ENCODE measurements at regions not wholly inside any gene's neighbourhood (a gene's known extent, or its start where the extent isn't known, plus 50 kb on each side); places are given as distances from the start of the nearest gene placed in this dataset.
"Not testable (repeated sequence)": the region's sequence is repeated elsewhere in the genome, so short reads cannot be mapped to it uniquely, and the experiment has no call there.

DNA sequence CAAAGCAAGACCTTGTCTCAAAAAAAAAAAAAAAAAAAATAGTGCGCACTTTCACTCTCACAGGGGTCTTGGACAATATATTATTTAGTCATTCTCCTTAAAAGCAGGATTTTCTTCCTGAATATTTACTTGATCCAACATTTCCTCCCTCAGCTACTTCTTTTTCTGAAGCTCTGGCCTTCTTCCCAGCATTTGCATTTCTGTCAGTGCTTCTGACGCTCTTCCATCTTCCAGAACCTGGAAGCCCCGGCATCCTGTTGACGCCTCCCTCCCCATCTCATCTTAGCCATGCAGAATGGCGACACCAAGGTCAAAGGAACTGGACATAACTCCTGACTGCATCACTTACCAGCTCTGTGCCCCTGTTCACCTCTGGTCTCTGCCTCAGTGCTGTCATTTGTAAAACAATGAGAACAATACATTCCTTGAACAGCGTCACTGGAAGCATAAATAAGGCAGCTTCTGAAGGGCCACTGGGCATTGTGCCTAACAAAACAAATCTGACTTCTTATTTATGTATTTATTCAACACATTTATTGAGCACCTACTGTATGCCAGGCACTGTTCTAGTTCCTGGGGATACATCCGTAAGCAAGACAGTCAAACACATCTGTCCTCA is 90.9 kb upstream of the MDM1 start:
- no peak for DNase-seq (ENCODE audit: low read depth)

DNA sequence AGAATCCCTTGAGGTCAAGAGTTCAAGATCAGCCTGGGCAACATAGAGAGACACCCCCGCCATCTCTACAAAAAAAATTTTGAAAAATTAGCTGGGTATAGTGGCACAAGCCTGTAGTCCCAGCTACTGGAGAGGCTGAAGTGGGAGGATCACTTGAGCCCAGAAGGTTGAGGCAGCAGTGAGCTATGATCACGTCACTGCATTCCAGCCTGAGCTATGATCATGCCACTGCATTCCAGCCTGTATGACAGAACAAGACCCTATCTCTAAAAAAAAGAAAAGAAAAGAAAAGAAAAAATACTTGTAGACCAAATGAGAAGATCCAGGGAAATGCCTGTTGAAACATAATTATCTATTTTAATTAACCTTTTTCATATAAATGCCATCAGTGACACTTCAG is 93.8 kb upstream of the MDM1 start:
- no peak for DNase-seq (ENCODE audit: low read depth)

GRCh38 chr12:68428211-68428610 is 96.0 kb upstream of the MDM1 start:
- no peak for DNase-seq (ENCODE audit: low read depth)

GRCh38 chr12:68428724-68429501 is 96.8 kb upstream of the MDM1 start:
- no peak for DNase-seq (ENCODE audit: low read depth)

- DNase-seq (ENCODE audit: low read depth): no peak
These were observed 97.5 kb upstream of the MDM1 start for GRCh38 chr12:68429696-68430095.

GRCh38 chr12:68431786-68432185 is 99.6 kb upstream of the MDM1 start:
- DNase-seq (ENCODE audit: low read depth): no peak

GRCh38 chr12:68432622-68433021 is 100.5 kb upstream of the MDM1 start:
- DNase-seq (ENCODE audit: low read depth): no peak

GRCh38 chr12:68434391-68435298 is 102.5 kb upstream of the MDM1 start:
- DNase-seq (ENCODE audit: low read depth): no peak

DNA sequence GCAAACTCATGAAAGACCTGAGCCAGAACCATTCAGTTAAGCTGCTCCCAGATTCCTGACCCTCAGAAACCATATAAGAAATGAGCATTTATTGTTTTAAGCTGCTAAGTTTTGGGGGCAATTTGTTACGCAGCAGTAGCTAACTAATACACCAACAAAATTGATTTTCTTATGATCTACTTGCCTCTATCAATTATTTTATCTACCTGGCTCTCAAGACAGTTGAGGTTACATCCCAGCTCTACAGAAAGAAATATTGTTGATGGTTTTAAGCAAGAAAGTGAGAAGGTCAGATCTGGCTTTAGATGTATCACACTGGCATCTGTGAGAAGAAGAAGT is 103.1 kb upstream of the MDM1 start:
- DNase-seq (ENCODE audit: low read depth): no peak

DNA sequence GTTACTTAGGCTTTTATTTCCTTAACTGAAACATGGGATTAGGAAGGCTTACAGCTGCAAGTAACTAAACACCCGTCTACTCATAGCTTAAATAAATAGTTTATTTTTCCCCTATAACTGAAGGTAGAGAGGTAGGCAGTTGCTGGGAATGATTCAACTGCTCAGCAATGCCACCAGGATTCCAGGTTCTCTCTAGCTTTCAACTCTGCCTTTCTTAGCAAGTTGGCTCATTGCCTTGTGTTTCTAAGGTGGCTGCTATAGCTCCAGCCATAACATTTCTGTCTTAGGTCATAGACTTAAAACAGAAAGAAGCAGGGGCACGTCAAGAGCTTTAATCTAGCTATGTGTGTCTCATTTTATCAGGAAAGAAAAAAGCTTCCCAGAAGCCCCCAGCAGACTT is 103.7 kb upstream of the MDM1 start:
- DNase-seq (ENCODE audit: low read depth): no peak

DNA sequence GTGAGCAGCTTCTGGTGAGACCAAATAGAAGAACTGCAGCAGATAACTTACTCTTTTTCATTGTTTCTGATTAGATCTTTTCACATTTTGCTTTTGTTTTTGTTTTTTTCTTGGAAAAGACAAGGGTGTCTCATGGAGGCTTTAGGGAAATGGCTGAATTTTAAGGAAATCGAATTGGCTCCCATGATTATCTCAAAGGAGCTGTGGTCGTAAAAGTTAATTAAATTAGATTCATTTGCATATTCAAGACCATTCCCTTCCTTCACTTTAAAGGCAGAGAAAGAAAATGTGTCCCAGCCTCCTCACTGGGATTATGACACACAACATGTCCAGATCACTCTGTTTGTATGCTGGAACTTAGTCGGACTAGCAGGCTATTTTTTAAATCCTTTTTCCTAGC is 106.4 kb upstream of the MDM1 start:
- no peak for DNase-seq (ENCODE audit: low read depth)

DNA sequence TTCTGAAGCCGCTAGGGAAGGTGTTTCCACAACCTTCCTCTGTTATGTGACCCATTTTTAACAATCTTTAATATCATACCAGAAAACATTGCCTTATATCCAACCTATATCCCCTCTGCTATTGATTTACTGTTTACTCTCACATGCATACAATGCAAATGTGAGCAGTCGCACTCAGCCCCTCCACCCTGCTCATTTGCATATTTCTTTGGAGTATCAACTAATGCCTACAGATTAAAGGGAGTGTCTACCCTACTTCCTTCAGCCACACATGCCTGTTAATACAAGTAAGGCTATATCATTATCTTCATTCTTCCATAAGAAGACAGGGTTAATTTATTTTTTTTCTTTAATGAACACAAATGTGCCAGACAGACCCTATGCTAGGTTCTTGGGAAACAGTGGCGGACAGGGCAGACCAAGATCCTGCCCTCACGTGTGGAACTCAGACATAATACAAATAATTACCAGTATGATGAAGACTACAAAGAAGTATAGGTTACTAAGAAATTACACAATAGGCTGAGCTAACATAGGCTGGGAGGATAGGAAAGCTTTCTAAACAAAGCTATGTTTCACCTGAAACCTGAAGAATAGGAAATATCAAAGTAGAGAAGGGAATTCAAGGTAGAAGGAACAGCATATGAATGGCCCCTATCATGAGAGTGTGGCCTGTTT is 107.3 kb upstream of the MDM1 start:
- no peak for DNase-seq (ENCODE audit: low read depth)

DNA sequence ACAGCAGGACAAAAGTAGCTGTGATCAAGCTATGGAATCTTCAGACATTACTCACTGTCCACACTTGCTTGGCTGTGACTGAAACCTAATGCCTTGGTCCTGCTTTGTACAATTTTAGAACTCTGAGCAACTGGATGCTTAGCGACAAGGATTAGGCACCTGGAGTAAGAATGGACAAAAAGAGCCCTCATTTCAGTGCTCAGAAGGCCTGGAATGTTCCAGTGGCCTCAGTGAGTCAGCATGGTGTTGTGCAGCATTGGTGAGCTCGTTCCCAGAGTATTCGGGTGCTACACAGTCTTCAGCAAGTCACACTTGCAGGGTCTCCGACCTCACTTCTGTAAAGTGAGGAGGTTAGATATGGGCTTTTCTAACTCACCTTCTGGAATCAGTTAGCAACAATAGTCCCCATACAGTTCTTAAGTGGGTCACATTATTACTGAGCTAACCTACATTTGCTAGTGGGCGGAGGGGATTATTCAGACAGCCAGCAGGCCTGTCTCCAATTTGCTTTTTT is 108.0 kb upstream of the MDM1 start:
- no peak for DNase-seq (ENCODE audit: low read depth)

GRCh38 chr12:68441167-68441566 is 109.0 kb upstream of the MDM1 start:
- DNase-seq (ENCODE audit: low read depth): no peak

DNA sequence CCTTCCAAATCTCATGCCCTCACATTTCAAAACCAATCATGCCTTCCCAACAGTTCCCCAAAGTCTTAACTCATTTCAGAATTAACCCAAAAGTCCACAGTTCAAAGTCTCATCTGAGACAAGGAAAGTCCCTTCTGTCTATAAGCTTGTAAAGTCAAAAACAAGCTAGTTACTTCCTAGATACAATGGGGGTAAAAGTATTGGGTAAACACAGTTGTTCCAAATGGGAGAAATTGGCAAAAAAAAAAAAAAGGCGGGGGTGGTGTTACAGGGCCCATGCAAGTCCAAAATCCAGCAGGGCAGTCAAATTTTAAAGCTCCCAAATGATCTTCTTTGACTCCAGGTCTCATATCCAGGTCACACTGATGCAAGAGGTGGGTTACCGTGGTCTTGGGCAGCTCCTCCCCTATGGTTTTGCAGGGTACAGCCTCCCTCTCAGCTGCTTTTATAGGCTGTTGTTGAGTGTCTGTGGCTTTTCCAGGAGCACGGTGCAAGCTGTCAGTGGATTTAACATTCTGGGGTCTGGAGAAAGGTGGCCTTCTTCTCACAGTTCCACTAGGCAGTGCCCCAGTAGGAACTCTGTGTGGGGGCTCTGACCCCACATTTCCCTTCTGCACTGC is 110.3 kb upstream of the MDM1 start:
- DNase-seq (ENCODE audit: low read depth): not testable (repeated sequence)

- not testable (repeated sequence) for DNase-seq (ENCODE audit: low read depth)
These were observed 111.5 kb upstream of the MDM1 start for GRCh38 chr12:68443695-68444094.

DNA sequence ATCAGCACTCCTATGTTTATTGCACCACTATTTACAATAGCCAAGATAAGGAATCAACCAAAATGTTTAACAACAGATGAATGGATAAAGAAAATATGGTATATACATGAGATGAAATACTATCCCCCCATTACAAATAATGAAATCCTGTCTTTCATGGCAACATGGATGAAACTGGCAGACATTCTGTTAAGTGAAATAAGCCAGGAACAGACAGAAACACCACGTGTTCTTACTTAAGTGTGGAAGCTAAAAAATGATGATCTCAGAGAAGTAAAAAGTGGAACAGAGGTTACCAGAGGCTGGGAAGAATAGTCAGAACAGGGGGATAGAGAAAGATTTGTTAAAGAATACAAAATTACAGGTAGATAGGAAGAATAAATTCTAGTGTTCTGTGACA is 113.7 kb upstream of the MDM1 start:
- DNase-seq (ENCODE audit: low read depth): no peak

GRCh38 chr12:68446384-68446783 is 114.2 kb upstream of the MDM1 start:
- DNase-seq (ENCODE audit: low read depth): no peak

- DNase-seq (ENCODE audit: low read depth): no peak
These were observed 115.0 kb upstream of the MDM1 start for GRCh38 chr12:68446901-68447796.

DNA sequence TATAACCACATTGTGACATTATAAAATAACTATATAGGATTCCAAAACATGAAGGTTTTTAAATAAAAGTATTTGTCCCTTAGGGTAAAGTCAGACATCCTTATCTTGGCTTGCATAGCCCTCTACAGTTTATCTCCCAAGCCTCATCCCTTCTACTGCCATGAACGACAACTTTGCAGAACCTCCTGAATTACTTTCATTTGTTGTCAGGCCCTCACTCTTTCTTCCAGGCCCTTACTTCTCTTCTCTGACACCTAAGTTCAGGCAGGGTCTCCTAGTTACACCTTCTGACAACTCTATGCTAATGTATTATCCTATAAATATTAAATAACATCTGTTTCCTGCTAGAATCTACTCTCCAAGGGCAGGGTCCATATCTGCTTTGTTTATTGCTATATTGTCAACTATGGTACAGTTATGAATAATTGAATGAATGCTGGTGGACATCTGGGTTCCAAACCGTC is 115.7 kb upstream of the MDM1 start:
- no peak for DNase-seq (ENCODE audit: low read depth)

DNA sequence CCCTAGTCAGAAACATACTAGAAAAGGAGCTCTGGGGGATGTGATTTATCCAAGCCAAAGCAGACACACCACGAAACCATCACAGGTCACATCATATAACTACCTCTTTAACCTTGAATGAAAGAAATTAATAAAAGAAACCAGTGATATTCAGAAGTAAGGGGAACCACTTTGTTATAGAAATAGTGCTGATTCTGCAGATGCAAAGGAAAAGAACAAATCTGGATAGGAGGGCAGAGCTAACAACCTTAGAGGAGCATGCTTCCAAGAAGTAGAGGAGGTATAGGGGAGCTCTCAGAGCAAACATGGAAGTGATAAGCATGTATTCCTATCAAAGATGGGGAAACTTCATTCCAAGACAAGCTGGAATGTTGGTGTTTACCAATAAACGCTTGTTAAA is 117.0 kb upstream of the MDM1 start:
- DNase-seq (ENCODE audit: low read depth): no peak

Data from CMK (cell line).